Right lobe of liver (tissue), 4 donors: ENCODE measurements at regions not wholly inside any gene's neighbourhood (a gene's known extent, or its start where the extent isn't known, plus 50 kb on each side); places are given as distances from the start of the nearest gene placed in this dataset.

ENCODE experiments used
- POLR2A ChIP-seq: fragments of 450-650 bp; IDR thresholded peaks from one replicate; pipeline ENCODE4 v1.6.1; 2017; ENCODE audit warnings: antibody characterized with exemption, mild to moderate bottlenecking
- TF ChIP-seq, protein P1 (sequence below), 4 donors: fragments of 200-600 bp in 3 of 4; fragments of 450-650 bp in 1 of 4; IDR thresholded peaks; one replicate each; pipeline versions ENCODE4 v1.5.1 to v1.8.0; 2016 to 2022; ENCODE audit warnings: antibody characterized with exemption in 4 of 4, mild to moderate bottlenecking in 2 of 4
- donor health status: DM: no; HTN: no; CAD: no.
- donor health status: DM: no; HTN: no; CAD: no.
- donor health status: DM: no; HTN: yes; CAD: no.

DNA sequence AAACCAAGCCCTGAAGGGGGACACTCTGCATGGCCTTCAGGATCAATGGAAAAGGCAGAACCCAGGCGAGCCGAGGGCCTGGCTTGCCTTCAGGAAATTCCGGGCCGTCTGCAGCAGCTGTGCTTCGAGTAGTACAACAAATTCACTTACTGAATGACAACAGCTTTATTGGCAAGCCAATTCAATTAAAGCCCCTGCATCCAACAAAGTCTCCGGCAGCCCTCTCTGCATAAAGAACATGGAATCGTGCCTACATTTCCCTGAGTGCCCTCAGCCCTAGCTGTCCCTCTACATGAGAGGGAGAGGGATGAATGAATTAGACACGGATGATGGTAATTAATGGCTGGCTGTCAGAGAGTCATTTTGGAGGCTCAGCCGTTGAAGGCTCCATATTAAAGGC is 189.0 kb downstream of the BCL11A start:
- TF ChIP-seq, protein P1, sequence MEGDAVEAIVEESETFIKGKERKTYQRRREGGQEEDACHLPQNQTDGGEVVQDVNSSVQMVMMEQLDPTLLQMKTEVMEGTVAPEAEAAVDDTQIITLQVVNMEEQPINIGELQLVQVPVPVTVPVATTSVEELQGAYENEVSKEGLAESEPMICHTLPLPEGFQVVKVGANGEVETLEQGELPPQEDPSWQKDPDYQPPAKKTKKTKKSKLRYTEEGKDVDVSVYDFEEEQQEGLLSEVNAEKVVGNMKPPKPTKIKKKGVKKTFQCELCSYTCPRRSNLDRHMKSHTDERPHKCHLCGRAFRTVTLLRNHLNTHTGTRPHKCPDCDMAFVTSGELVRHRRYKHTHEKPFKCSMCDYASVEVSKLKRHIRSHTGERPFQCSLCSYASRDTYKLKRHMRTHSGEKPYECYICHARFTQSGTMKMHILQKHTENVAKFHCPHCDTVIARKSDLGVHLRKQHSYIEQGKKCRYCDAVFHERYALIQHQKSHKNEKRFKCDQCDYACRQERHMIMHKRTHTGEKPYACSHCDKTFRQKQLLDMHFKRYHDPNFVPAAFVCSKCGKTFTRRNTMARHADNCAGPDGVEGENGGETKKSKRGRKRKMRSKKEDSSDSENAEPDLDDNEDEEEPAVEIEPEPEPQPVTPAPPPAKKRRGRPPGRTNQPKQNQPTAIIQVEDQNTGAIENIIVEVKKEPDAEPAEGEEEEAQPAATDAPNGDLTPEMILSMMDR (IDR thresholded peaks at IDR 0.05) = no peak
- no peak for TF ChIP-seq POLR2A
